GM21367 (cell line): ENCODE measurements at regions not wholly inside any gene's neighbourhood (a gene's known extent, or its start where the extent isn't known, plus 50 kb on each side); places are given as distances from the start of the nearest gene placed in this dataset.
"Not testable (repeated sequence)": the region's sequence is repeated elsewhere in the genome, so short reads cannot be mapped to it uniquely, and the experiment has no call there.

ENCODE experiments used
- ATAC-seq: cut with Tn5 transposase; IDR thresholded peaks from one replicate; pipeline ENCODE4 v1.9.1; 2021; ENCODE audit not compliant: unreplicated experiment

DNA sequence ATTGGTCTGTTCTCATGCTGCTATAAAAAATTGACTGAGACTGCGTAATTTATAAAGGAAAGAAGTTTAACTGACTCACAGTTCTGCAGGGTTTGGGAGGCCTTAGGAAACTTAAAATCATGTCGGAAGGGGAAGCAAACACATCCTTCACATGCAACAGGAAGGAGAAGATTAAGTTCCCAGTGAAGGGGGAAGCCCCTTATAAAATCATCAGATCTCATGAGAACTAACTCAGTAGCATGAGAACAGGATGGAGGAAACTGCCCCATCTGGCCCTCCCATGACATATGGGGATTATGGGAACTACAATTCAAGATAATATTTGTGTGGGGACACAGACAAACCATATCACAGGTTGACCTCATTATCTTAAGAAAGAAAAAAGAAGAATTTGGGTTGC lies 134.5 kb downstream of the PPP1R3A start:
- ATAC-seq, result no peak

DNA sequence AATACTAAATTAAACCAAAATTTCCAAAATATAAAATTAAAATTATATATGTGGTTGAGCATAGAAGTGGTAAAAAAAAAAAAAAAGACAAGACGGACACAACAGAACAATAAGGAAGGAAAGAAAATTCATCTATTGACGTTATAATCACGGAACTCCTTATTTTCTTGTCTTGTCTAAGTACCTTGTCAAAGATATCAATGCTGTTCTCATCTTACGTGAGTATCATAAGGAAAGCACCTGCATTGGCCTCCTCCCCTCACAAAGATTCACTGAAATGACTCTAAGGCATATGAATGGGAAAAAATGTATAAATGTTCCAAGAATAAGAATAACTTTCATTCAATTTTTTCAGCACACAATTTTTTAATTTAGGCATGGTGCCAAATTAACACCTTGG lies 135.4 kb downstream of the PPP1R3A start:
- ATAC-seq, result no peak

DNA sequence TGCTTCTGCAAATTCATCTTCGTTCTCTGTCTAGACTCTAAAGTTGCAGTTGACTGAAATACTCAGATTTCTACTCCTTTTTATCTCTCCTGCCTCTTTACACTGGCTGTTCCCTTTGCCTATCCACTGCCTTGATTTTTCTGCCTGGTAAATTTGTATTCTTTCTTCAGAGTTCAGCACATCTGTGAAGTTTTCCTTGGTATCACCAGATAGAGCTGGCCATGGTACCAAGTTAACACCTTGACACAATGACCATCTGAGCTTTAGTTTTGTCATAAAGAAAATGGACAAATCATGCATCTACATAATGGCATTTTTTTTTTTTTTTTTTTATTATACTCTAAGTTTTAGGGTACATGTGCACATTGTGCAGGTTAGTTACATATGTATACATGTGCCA lies 143.0 kb downstream of the PPP1R3A start:
- no peak for ATAC-seq

DNA sequence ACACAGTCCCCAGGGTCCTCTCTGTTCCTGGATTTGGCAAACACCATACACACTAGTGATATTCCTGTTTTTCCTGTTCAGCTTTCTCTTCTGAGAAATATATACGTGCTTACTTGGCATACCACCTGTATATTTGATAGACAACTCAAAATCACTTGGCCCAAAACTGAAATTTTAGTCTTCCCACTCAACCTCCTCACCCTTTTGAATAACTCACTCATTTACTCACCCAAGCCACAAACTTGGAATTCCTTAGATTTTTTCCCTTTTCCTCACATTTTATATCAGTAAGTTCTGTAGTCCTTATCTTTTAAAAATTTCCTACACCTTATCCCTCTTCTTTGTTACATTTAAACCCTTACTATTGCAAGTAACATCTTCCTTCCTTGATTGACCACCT lies 143.4 kb downstream of the PPP1R3A start:
- ATAC-seq, result no peak

DNA sequence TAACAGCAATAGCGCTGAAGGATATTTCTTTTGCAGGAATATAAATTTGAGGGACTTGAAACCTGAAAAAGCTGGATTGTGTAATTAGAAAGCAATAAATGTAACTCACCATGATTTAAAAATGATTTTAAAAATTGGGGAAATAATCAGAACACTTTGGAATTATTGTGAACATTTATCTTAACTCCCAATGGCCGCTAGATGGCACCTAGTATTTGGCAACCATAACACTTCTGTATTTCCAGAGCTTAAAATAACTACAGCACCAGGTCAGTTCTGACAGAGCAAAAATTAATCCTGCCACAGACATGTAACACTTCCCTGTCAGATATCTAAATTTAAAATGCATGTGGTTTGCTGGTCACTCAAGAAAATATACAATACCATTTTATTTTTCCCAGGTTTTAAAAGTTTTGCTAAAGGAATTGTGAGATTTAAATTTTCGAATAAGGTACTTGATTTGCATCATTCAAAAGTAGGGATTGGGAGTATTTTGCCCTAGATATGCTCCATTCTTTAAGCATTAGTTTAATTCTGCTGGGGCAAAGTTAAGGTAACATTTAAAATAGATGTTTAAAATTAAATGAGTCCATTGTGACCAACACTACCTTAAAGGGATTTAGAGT lies 144.5 kb downstream of the PPP1R3A start:
- peak; percentile 89 for ATAC-seq

DNA sequence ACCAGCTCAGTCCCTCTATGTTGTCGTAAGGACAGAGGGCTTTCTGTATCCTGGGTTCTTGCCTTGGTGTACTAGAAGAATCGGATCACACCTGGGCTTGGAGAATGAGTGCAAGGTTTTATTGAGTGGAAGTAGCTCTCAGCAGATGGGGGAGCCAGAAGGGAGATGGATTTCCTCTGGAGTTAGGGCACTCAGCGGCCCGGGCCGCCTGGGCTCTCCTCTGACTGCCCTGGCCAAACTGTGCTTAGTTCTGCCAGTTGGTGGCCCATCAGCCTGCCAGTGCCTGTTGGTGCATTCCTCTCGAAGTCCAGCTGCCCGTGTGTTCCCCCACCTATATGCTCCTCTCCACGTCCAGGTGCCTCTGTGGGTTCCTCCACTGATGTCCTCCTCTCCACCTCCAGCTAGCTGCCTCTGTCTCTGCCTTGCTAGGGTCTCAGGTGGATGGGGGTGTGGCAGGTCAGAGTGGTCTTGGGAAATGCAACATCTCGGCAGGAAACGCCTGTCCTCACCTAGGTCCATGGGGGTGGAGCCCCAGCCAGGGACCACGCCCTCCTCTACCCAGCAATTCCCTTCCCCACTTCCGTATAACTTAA lies 148.6 kb downstream of the PPP1R3A start:
- no peak for ATAC-seq

DNA sequence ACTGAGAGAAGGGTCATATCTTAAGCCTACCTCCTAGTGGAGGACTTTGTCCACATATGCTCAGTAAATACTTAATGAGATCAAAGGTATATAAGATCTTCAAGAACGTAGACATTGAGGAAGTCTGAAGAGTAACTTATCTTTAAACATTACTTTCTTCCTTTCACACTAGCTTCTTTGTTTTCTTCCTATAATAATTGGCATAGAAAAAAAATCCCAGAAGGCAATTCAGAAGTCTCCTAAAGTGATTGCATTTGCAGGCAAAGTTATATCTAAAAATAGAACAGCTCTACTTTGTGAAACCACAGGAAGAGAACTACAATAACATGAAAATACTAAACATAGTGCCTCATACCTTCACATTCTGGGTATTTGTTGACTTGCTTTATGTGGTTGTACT lies 150.4 kb downstream of the PPP1R3A start:
- no peak for ATAC-seq

DNA sequence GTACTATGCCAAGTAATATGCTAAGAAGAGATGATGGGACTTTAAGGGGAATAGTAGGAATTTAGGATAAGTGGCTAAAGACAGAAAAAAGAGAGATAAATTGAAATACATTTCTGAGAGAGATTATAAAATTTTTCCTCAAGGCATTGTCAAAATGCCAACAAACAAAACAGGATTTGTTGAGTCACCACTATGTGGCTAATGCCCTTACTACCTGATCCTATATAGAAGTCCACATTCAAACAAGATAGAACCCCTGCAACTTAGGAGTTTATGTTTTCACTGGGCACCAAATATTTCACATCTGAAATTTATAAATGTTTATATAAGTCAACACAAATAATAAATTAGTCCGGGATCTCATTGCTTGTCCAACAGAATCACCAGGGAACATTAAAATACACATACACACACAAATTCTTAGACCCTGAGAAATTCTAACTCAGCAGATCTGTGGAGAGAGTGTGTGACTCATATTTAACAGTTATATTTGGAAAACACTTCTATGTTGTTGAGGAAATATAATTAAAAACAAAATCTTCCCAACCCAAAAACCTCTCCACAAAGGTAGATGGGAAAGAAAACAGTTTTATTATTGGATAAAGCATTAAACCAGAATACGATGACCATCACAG lies 154.3 kb downstream of the PPP1R3A start:
- no peak for ATAC-seq

DNA sequence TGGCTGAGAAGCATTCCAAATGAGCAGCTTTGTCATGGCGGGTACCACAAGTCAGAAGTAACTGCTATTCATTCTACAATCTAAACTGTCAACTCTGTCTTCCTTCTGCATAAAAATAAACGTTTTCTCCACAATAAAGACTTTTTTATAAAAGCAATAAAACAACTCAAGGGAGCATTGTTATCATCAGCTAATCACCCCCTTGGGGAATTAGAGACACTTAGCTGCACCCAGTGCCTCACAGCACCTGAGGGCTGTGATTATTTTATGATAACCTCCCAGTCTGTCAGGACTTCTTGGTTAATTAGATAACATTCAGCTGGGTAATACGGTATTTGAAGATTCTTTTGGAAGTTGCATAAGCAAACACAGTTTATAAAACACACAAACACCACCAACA lies 155.6 kb downstream of the PPP1R3A start:
- no peak for ATAC-seq

DNA sequence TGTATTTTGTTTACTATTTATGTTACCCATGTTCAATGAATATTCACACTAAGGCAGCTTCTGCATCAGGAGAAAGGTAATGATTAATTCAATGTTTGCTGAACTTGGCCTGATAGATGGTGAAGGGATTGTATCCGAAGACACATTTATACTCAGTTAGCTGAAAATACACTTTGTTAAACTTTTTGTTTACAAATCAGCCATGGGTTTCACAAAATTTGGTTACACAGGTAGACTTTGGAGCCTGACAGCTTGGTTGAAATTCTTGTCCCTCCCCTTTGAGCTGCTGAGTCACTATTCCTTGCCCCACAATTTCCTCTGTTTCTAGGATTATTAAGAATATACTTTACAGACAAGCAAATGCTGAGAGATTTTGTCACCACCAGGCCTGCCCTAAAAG lies 162.6 kb downstream of the PPP1R3A start:
- no peak for ATAC-seq

DNA sequence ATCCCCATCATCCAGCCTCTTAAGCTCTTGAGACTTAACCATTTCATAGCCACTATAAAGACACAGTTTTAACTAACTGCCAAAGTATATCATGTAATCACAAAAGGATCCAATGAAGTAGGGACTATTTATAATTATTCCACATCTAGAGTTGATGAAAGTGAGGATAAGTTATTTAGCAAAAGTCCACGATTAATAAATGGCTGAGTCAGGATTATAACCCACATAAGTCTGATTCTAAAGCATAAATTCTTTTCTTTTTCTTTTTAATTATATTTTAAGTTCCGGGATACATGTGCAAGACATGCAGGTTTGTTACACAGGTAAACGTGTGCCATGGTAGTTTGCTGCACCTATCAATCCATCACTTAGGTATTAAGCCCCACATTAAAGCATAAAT lies 166.1 kb downstream of the PPP1R3A start:
- ATAC-seq, result no peak

DNA sequence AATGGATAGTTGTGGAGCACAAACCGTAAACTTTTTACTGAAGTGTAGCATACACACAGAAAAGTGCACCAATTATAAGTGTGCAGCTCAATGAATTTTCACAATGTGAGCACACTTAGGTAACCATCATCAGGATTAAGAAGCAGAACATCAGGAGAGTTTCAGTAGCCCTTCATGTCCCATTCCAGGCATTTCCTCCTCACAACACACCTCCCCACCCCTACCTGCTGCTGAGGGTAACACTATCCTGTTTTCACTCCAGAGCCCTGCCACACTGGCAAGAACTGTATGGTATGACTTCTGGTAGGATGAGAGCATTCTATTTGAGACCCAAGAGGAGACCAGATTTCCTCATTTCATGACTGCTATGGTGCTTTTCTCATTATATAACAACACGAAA lies 166.5 kb downstream of the PPP1R3A start:
- ATAC-seq, result no peak

DNA sequence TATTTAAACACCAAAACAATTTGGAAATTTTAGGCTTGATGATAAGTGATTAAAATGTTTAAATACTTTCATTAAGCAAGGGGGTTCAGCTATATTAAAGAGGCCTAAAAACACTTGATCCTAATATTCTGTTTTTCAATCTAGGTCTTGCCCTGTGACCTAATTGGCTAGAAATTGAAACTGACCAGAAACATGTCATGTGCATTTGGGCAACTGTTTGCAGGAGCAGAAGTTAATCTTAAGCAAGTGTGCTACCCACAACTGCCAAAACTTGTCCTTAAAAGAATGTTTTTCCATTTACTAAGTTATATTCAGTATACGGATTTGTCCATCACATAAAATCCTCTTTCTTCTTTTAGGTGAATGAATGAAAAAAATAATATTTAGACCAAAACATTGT lies 167.3 kb downstream of the PPP1R3A start:
- ATAC-seq, result no peak

DNA sequence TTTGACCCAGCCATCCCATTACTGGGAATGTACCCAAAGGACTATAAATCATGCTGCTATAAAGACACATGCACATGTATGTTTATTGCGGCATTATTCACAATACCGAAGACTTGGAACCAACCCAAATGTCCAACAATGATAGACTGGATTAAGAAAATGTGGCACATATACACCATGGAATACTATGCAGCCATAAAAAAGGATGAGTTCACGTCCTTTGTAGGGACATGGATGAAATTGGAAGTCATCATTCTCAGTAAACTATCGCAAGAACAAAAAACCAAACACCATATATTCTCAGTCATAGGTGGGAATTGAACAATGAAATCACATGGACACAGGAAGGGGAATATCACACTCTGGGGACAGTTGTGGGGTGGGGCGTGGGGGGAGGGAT lies 170.4 kb downstream of the PPP1R3A start:
- ATAC-seq, result not testable (repeated sequence)

DNA sequence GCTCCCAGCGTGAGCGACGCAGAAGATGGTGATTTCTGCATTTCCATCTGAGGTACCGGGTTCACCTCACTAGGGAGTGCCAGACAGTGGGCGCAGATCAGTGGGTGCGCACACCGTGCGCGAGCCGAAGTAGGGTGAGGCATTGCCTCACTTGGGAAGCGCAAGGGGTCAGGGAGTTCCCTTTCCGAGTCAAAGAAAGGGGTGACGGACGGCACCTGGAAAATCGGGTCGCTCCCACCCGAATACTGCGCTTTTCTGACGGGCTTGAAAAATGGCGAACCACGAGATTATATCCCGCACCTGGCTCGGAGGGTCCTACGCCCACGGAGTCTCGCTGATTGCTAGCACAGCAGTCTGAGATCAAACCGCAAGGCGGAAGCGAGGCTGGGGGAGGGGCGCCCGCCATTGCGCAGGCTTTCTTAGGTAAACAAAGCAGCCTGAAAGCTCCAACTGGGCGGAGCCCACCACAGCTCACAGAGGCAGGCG lies 175.8 kb downstream of the PPP1R3A start:
- not testable (repeated sequence) for ATAC-seq

DNA sequence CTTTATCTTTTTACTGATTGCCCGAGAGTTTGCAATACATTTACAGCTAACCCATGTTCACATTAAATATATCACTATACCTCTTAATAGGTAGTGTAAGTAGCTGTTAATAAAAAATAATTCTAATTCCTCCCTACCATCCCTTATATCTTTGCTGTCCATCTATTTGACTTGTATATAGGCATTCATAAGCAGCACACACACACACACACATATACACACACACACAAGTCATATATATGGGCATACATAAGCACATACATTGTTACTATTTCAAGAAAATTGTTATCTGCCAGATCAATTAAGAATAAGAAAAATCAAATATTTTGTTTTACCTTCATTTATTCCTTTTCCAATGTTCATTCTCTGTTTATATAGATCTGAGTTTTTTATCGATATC lies 176.4 kb downstream of the PPP1R3A start:
- ATAC-seq, result no peak

DNA sequence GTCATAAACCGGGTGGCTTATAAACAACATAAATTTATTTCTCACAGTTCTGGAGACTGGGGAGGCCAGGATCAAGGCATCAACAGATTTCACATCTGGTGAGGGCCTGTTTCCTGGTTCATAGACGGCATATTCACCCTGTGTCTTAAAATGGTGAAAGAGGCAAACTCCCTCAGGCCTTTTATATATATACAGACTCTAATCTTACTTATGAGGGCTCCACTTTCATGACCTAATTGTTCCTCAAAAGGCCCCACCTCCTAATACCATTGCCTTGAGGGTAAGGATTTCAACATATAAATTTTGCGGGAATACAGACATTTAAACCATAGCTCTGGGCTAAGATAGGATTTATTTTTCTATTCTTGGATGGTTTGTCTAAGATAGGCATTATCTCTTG lies 187.2 kb downstream of the PPP1R3A start:
- no peak for ATAC-seq

DNA sequence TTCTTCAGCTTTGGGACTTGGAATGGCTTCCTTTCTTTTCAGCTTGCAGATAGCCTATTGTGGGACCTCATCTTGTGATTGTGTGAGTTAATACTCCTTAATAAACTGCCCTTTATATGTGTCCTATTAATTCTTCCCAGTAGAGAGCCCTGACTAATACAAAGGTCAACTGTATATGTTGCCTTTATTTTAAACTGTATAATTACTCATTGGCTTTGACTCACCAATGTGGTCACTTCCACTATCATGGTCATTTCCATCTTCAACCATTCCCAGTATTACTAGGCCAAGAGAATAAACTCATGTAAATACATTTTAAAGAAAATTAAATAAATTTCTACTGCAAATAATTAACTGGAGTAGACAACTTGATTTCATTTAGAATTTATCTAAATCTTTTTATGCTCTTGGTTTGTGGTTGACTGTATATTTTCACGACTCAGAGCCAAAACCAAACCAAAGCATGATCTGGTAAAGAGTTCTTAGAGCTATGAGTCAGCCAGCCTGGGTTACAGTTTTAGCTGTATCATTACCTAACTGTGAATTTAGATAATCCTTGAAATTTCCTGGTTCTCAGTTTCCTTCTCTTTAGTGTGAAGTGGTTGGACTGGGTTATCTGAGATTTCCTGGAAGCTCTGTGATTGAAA lies 188.4 kb downstream of the PPP1R3A start:
- no peak for ATAC-seq

DNA sequence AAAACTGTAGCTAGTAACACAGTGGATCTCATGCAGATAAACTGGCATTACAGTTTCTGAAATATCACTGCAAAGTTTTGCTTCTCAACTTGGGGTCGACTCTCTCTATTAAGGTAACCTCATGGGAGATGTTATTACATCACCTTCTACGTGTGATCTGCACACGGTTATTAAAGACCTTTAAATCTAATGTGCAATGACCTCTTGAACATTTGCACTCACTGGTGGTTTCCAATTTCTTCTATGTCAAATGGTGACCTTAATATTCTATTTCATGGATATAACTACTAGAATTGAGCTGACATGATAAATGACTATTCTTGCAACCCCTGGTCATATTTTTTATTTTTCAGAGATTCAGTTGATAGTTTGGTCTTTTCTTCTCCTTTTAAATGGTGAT lies 191.3 kb downstream of the PPP1R3A start:
- ATAC-seq, result no peak

DNA sequence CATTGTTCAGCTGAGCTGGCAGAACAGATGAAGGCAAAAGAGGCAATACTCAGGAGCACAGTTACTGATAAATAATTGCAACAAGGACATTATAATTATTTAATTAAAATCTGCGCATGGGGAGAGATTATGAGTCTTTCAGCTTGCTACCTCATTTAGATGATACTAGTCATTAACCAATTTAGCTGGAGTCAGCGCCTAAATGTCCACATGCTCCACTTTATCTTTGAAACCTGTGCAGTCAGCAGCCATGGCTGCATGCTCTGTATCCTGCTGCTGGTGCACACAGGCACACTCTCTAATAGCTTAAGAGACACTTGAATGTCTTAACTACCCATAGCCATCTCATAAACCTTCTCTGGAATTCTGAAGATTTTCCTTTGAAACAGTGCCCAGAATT lies 196.8 kb downstream of the PPP1R3A start:
- ATAC-seq, result no peak

DNA sequence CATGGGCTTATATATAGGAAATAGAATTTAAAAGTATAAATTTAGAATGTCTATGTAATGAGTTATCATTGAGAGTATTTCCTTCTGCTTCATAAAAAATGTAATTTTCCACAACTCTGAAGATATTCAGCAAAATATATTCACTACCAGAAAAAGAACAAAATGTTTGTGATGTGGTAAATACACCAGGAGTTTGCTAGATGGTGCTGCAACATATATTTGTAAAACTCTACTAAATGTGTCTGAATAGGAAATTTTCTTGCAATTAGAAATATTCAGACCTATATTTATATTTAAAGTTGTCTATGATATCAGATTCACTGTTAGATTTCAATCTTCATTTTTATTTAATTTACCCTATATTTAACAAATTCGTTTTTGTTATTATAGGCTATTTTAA lies 201.1 kb downstream of the PPP1R3A start:
- ATAC-seq, result no peak
